Left cardiac atrium (tissue), 4 donors: ENCODE measurements at regions not wholly inside any gene's neighbourhood (a gene's known extent, or its start where the extent isn't known, plus 50 kb on each side); places are given as distances from the start of the nearest gene placed in this dataset.
A peak's percentile ranks its signal among the peaks of the same experiment; 100 is the strongest.

Experiments used
- ATAC-seq, 2 donors: fragments of 200-7000 bp; cut with Tn5 transposase; one replicate each; pipeline ENCODE4 v1.9.1; 2020; ENCODE audit warnings: mild to moderate bottlenecking in 2 of 2, moderate library complexity in 2 of 2
- DNase-seq: peaks from one replicate; pipeline ENCODE4 v3.0.0-alpha.2; 2020
- intact Hi-C, 2 donors: fragments of 100-400 bp; cut with DNase I; formaldehyde crosslinking; loops; one replicate each; pipeline versions ENCODE4 v1.14.1 to v1.15.1; 2022 to 2023
- donor health status: DM: no; HTN: yes; CAD: no.
- donor health status: DM: no; HTN: yes; CAD: no; lungs with severe emphysema.
- donor health status: DM: yes; HTN: yes; CAD: no.
- donor health status: Dilated cardiomyopathy.

- no peak for DNase-seq
- intact Hi-C loops: no loop called here
- ATAC-seq: no peak
Observed at GRCh38 chr10:78281627-78282026, 248.0 kb downstream of the RPS24 start.

GRCh38 chr10:78283069-78283682 is 249.5 kb downstream of the RPS24 start:
- intact Hi-C loops: no loop called here
- DNase-seq (no peak), ATAC-seq (no peak)

- no peak for DNase-seq
- intact Hi-C loops: no loop called here
Observed at GRCh38 chr10:78284381-78284780, 250.7 kb downstream of the RPS24 start.

GRCh38 chr10:78285226-78285625 is 251.6 kb downstream of the RPS24 start:
- ATAC-seq (no peak), DNase-seq (no peak)

More at GRCh38 chr10:78284381-78284780, 250.7 kb downstream of the RPS24 start:
- ATAC-seq: no peak

GRCh38 chr10:78286186-78286585 is 252.5 kb downstream of the RPS24 start:
- ATAC-seq (no peak), DNase-seq (no peak)
- intact Hi-C loops: no loop called here

More at GRCh38 chr10:78285226-78285625, 251.6 kb downstream of the RPS24 start:
- intact Hi-C loops: no loop called here

GRCh38 chr10:78286668-78287067 is 253.0 kb downstream of the RPS24 start:
- DNase-seq (no peak), ATAC-seq (no peak)
- intact Hi-C loops: no loop called here

GRCh38 chr10:78287618-78288017 is 254.0 kb downstream of the RPS24 start:
- DNase-seq (no peak), ATAC-seq (no peak)
- intact Hi-C loops: no loop called here

- ATAC-seq (no peak), DNase-seq (no peak)
- intact Hi-C loops: no loop called here
Observed at GRCh38 chr10:78288663-78289062, 255.0 kb downstream of the RPS24 start.

GRCh38 chr10:78290131-78290750 is 256.6 kb downstream of the RPS24 start:
- no peak for ATAC-seq
- DNase-seq: no peak
- intact Hi-C loops: no loop called here

- intact Hi-C loops: no loop called here
- no peak for DNase-seq
- no peak for ATAC-seq
Observed at GRCh38 chr10:78291722-78292121, 258.1 kb downstream of the RPS24 start.

- ATAC-seq (peak in 1 of 2 donors; percentile 41), DNase-seq (no peak)
- intact Hi-C loops: no loop called here
Observed at GRCh38 chr10:78292250-78292981, 258.8 kb downstream of the RPS24 start.

- ATAC-seq: no peak
- DNase-seq: no peak
- intact Hi-C loops: no loop called here
Observed at GRCh38 chr10:78292982-78293865, 259.6 kb downstream of the RPS24 start.

GRCh38 chr10:78295242-78295641 is 261.6 kb downstream of the RPS24 start:
- ATAC-seq (no peak), DNase-seq (no peak)

GRCh38 chr10:78296785-78297184 is 263.1 kb downstream of the RPS24 start:
- DNase-seq (no peak), ATAC-seq (no peak)
- intact Hi-C loops: no loop called here

More at GRCh38 chr10:78295242-78295641, 261.6 kb downstream of the RPS24 start:
- intact Hi-C loops: no loop called here

- intact Hi-C loops: no loop called here
- no peak for DNase-seq
- ATAC-seq: no peak
Observed at GRCh38 chr10:78297997-78298396, 264.3 kb downstream of the RPS24 start.

GRCh38 chr10:78298835-78299234 is 265.2 kb downstream of the RPS24 start:
- intact Hi-C loops: no loop called here
- DNase-seq: no peak
- ATAC-seq: no peak

- DNase-seq (peak; percentile 37), ATAC-seq (no peak)
- intact Hi-C loops: loop anchor here in 1 of 2 donors (5.0 kb wide), 2 partner anchors 83 to 253 kb away; no protein-coding TSS in a partner anchor
Observed at GRCh38 chr10:78299851-78300468, 266.3 kb downstream of the RPS24 start.

- ATAC-seq (no peak), DNase-seq (no peak)
- intact Hi-C loops: loop anchor here in 1 of 2 donors (5.0 kb wide), 2 partner anchors 83 to 253 kb away; no protein-coding TSS in a partner anchor
Observed at GRCh38 chr10:78300526-78300925, 266.9 kb downstream of the RPS24 start.

- intact Hi-C loops: loop anchor here in 1 of 2 donors (5.0 kb wide), 2 partner anchors 84 to 254 kb away; no protein-coding TSS in a partner anchor
- DNase-seq (no peak), ATAC-seq (no peak)
Observed at GRCh38 chr10:78301481-78301880, 267.8 kb downstream of the RPS24 start.
